SJSA1 (cell line): ENCODE measurements at regions not wholly inside any gene's neighbourhood (a gene's known extent, or its start where the extent isn't known, plus 50 kb on each side); places are given as distances from the start of the nearest gene placed in this dataset.

Experiments used
- DNase-seq, 2 experiments: peaks; one replicate each; pipeline ENCODE4 v3.0.0-alpha.2; 2015 to 2020; ENCODE audit warnings: low spot score in 2 of 2, low read depth in 1 of 2
- H3K27ac ChIP-seq: fragments of 250-450 bp; sonication (Bioruptor Pico); 2 replicates; pipeline ENCODE4 v1.5.1; 2020; ENCODE audit warnings: mild to moderate bottlenecking, moderate library complexity
- H3K27me3 ChIP-seq: fragments of 250-450 bp; sonication (Bioruptor Pico); replicated peaks from 2 replicates; pipeline ENCODE4 v1.5.1; 2020; ENCODE audit warnings: mild to moderate bottlenecking, moderate library complexity
- H3K36me3 ChIP-seq: fragments of 250-450 bp; sonication (Bioruptor Pico); 2 replicates; pipeline ENCODE4 v1.5.1; 2020; ENCODE audit warnings: mild to moderate bottlenecking
- H3K4me1 ChIP-seq: fragments of 250-450 bp; sonication (Bioruptor Pico); replicated peaks from 2 replicates; pipeline ENCODE4 v1.6.1; 2021; ENCODE audit warnings: mild to moderate bottlenecking
- H3K4me3 ChIP-seq: fragments of 250-450 bp; sonication (Bioruptor Pico); 2 replicates; pipeline ENCODE4 v1.5.1; 2020; ENCODE audit warnings: mild to moderate bottlenecking
- H3K9me3 ChIP-seq: fragments of 250-450 bp; sonication (Bioruptor Pico); replicated peaks from 2 replicates; pipeline ENCODE4 v1.5.1; 2020; ENCODE audit warnings: mild to moderate bottlenecking

DNA sequence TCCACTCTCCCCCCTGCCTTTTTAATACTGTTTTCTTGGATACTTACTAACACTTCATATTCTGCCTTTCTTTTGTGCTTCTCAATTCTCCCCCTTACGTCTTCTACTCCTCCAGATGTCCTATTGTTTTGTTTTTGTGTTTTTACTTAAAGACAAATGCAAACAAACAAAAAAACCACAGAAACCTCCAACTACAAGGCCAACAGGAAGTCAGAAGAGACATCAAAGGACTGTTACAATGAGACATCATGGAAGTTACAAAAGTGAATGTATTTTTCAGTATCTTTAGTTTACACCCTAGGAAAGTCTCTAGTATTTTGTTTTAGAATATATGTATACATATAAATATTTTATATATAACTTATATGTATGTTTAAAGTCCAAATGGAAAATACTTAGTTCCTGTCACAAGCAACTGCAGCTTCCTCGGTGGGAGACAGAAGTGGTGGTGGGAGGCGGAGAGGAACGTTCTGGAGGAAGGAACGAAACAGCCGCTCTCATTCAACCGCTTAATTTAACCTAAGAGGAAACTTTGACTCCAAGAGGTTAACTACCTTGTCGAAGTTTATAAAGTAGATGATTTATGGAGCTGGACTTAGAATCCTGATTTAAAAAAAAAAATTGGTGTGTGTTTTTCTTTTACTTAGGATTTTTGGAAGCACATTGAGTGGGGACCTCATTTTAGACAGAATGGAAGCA, 168.9 kb upstream of the PDE10A start:
- Histone ChIP-seq H3K27me3 (no peaks in the 10 kb centered on the region), H3K4me3 (no peak overlapping the region), H3K4me1 (no peaks in the 10 kb centered on the region), H3K9me3 (no peaks in the 10 kb centered on the region), H3K36me3 (no peaks in the 10 kb centered on the region), H3K27ac (no peak overlapping the region)
- peak in 1 of 2 experiments; percentile 33 for DNase-seq

DNA sequence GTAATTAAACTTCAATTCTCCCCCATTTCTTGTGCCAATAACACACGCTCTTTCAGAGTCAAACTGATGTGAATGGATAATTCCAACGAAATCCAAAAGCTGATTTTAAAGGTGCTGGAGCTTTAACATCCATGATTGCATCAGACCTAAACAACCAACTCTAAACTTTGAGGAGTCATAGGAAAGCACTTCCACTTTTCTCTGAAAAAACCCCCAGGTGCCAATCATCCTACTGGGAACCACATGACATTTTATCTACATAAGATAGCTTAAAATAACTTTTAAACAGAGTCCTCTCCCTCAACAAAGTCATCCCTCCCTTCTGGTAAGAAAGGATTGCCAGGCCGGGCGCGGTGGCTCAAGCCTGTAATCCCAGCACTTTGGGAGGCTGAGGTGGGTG, 167.7 kb upstream of the PDE10A start:
- DNase-seq = no peak

DNA sequence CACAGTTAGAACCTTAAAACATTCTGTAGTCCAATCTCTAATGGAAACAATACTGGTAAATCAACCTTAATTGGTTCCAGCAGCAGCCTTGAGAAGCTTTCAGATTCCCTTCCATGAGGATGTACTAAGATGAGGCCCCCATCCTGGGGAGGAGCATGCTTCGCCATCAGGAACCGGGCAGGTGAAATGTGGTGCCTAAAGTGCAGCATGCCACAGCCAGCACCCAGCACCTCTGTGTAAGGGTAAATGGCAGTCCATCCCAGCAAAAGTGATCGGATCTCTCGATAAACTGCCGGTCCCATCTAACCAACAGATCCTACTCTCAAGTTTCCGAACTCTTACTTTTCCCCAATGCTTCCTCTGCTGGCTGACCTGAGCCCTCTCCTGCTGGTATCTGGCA, 166.3 kb upstream of the PDE10A start:
- H3K27ac ChIP-seq = no peak overlapping the region
- no peak overlapping the region for H3K4me3 ChIP-seq
- H3K4me1 ChIP-seq = no peaks in the 10 kb centered on the region
- H3K9me3 ChIP-seq = no peaks in the 10 kb centered on the region
- no peaks in the 10 kb centered on the region for H3K36me3 ChIP-seq
- no peak for DNase-seq
- no peaks in the 10 kb centered on the region for H3K27me3 ChIP-seq

More for the DNA sequence above, 167.7 kb upstream of the PDE10A start:
- no peak overlapping the region for H3K27ac ChIP-seq
- no peak overlapping the region for H3K4me3 ChIP-seq
- H3K36me3 ChIP-seq = no peaks in the 10 kb centered on the region
- H3K4me1 ChIP-seq = no peaks in the 10 kb centered on the region
- H3K9me3 ChIP-seq = no peaks in the 10 kb centered on the region
- no peaks in the 10 kb centered on the region for H3K27me3 ChIP-seq

DNA sequence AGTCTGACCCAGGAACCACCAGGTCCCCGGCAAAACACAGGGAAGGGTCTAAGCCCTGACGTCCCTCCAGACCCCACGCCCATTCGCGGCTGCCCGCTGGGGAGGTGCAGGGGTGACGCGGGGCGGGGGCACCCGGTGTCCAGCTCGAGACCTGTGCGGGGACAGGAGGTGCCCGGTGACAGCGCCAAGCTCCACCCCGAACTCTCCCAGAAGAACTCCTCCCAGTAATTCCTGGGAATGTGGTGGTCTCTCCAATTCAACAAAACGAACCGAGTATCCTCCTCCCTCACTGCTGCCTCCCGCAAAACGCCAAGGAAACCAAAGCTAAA, 164.1 kb upstream of the PDE10A start:
- Histone ChIP-seq H3K27me3 (no peaks in the 10 kb centered on the region), H3K27ac (no peak overlapping the region), H3K4me3 (no peak overlapping the region), H3K9me3 (no peaks in the 10 kb centered on the region), H3K4me1 (no peaks in the 10 kb centered on the region), H3K36me3 (no peaks in the 10 kb centered on the region)
- no peak for DNase-seq

DNA sequence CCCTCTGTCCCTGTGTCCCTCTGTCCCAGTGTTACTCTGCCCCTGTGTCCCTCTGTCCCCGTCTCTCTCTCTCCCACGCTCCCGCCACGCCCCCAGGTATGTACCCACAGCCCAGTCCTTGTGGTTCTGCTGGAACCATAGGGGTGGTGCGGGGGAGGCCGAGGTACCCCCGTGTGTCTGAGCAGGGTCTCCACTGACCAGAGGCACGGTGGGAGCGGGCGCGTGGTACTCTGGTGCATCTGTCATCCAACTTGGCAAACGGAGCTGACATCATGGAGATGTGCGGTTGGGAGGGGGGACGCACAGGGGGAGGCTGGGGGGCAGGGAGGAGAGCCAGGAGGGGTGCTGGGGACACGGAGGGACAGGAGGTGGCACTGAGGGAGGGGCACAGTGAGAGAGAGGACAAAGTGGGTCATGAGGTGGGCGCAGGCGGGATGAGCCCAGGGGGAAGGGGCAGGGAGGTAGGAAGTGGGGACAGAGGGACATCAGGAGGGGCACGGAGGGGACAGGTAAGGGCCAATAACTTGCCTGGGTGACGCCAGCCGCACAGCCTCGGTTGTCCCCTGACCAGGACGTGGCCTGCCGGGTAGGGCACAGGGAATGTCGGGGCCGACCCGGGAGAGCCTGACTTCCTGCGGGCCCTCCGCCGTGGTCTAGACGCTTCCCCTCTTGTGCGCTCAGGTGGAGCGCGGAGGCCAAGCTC, 163.6 kb upstream of the PDE10A start:
- Histone ChIP-seq H3K36me3 (no peaks in the 10 kb centered on the region), H3K4me3 (no peak overlapping the region), H3K27ac (no peak overlapping the region), H3K4me1 (no peaks in the 10 kb centered on the region), H3K9me3 (no peaks in the 10 kb centered on the region), H3K27me3 (no peaks in the 10 kb centered on the region)
- no peak for DNase-seq

DNA sequence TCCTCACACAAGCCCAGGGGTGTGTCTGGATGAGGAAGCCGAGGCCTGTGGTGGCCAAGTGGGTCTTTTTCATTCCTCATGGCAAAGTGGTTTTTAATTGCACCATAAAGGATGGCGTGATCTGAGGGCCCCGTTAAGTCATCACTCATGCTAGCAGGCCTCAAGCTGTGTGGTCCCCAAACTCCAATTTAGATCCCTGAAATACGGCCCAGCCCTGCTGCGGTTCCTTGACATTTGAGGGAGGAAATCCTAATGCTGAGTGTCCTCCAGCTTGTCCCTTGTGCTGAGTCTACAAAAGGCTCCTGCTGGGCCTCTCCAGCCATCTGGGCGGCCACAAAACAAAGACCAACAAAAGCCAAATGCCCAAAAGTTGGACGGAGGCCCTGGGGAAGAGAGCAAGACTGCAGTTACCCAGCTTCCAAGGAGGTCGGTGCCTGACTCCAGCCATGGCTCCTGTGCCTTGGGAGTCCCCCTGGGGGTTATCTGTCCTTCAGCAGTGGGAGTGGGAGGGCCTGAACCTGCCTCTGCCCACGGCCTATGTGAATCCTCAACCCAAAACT, 162.3 kb upstream of the PDE10A start:
- Histone ChIP-seq H3K4me1 (no peaks in the 10 kb centered on the region), H3K27ac (no peak overlapping the region)
- no peak for DNase-seq

DNA sequence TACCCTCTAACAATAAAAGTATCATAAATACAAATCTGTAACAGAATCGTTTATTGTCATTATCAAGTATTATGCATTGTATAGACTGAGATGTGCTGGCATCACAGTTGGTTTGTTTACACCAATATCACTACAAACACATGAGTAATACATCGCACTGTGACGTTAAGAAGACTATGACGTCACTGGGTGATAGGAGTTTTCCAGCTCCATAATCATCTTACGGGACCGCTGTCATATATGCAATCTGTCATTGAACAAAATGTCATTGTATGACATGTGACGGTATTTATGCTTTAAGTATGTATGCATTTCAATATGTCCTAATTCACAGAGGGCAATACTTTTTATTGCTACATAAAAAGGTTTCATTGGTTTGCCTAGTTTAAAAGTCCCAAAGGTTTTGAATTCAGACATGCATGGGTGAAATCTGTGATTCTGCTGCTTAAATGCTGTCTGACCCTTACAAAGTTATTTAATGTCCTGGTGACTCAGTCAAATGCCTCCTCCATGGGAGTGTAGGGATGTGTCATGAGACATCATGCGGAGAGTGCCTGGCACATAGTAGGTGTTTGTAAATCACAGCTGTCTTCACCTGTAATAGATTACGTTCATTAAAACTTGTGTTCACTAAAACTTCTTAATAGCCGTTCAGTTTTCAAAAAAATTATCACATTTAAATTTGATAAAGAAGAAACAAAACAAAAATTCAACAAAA, 160.7 kb upstream of the PDE10A start:
- Histone ChIP-seq H3K27me3 (peaks cover 11% of the 10 kb centered on the region), H3K27ac (no peak overlapping the region), H3K4me1 (no peaks in the 10 kb centered on the region), H3K36me3 (no peaks in the 10 kb centered on the region), H3K4me3 (no peak overlapping the region), H3K9me3 (no peaks in the 10 kb centered on the region)
- DNase-seq = no peak

More for the DNA sequence above, 162.3 kb upstream of the PDE10A start:
- Histone ChIP-seq H3K36me3 (no peaks in the 10 kb centered on the region), H3K9me3 (no peaks in the 10 kb centered on the region), H3K4me3 (no peak overlapping the region), H3K27me3 (0 out of 2 replicates have a peak, but pooled peaks cover 4% of the 10 kb centered on the region)

DNA sequence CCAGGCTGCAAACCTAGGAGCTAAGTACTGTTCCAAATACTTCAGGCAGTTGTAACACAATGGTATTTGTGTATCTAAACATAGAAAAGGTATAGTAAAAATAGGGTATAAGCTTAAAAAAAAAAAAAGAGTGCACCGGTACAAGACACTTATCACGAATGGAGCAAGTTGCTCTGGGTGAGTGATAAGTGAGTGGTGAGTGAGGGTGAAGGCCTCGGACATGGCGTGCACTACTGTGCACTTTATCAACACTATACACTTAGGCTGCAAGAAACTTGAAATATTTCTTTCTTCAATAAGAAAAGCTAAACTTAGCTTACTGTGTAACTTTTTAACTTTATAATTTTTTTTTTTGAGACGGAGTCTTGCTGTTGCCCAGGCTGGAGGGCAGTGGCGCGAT, 159.5 kb upstream of the PDE10A start:
- no peaks in the 10 kb centered on the region for H3K4me1 ChIP-seq
- H3K4me3 ChIP-seq = no peak overlapping the region
- no peak overlapping the region for H3K27ac ChIP-seq
- no peaks in the 10 kb centered on the region for H3K9me3 ChIP-seq
- DNase-seq = no peak
- no peaks in the 10 kb centered on the region for H3K36me3 ChIP-seq
- peaks cover 15% of the 10 kb centered on the region for H3K27me3 ChIP-seq

DNA sequence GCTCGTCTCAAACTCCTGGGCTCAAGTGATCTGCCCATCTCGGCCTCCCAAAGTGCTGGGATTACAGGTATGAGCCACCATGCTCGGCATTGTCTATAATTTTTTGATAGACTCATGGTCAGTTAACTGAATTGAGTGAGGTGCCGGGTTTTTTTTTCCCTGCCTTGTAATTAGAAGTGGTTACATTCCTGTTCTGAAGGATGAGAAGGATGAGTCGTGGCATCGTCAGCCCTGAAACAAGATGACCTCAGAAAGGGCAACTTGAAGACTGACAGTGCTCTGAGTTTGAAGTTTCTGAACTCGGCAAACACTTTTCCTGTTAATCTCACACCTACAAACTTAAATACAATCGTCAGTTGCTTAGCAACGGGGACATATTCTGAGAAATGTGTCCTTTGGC, 158.7 kb upstream of the PDE10A start:
- no peak overlapping the region for H3K4me3 ChIP-seq
- no peaks in the 10 kb centered on the region for H3K36me3 ChIP-seq
- H3K4me1 ChIP-seq = no peaks in the 10 kb centered on the region
- H3K9me3 ChIP-seq = no peaks in the 10 kb centered on the region
- H3K27ac ChIP-seq = no peak overlapping the region
- DNase-seq = no peak
- peaks cover 15% of the 10 kb centered on the region for H3K27me3 ChIP-seq

DNA sequence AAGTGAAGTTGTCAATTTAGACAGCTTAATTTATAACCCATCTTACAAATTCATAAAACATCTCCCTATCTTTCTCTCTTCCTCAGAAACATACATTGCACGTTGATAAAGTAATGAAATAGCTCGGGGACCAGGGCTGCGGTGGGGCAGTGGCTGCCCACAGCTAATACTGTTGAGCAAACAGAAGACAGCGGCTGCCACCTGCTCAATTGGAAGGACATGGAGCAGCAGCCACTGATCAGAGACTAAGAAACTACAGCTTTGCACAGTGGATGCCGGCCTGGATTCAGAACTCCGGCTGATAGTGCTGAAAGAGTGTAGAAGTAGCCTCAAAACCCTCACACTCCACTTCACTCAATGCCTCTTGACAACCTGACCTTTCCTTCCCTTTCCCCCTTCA, 157.9 kb upstream of the PDE10A start:
- no peak for DNase-seq
- Histone ChIP-seq H3K27me3 (peaks cover 15% of the 10 kb centered on the region), H3K36me3 (no peaks in the 10 kb centered on the region), H3K4me1 (no peaks in the 10 kb centered on the region), H3K4me3 (no peak overlapping the region), H3K9me3 (no peaks in the 10 kb centered on the region), H3K27ac (no peak overlapping the region)

DNA sequence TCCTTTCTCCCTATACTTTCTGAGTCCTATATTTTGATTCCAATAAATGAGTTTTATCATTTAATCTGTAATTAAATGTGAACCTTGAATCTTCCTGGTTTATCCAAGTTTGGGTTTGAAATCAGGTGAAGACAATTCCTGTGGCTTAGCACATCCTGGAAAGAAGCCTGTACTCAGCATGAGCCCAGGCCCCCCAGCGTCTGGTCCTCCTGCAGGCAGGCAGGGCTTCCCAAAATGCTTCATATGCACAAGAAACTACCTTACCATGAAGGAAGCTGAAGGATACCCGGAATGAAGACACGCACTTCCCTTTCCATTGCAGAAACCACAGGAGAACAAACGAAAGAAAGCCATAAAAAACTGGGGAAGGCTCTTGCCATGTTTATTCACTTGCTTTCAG, 157.4 kb upstream of the PDE10A start:
- Histone ChIP-seq H3K9me3 (no peaks in the 10 kb centered on the region), H3K4me3 (no peak overlapping the region), H3K27me3 (peaks cover 15% of the 10 kb centered on the region), H3K36me3 (no peaks in the 10 kb centered on the region), H3K27ac (no peak overlapping the region), H3K4me1 (no peaks in the 10 kb centered on the region)
- no peak for DNase-seq

DNA sequence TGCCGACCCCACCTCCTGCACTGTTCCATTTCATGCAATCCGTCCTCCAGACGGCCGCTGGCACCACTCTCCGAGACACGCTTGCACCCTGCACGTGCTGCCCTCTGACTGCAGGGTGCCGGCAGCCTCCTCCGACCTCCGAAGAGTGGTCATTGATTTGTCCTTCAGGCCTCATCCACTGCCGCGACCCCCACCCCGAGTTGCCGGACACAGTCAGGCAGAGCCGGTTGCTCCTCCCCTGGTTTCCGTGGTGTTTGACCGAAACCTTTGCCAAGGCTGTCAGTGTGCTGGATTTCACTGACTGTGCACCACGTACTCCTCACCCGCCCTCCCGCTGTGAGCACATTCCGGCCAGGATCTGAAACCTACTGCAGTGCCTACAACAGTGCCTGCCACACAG, 156.4 kb upstream of the PDE10A start:
- DNase-seq = no peak
- Histone ChIP-seq H3K27ac (no peak overlapping the region), H3K4me1 (no peaks in the 10 kb centered on the region), H3K9me3 (no peaks in the 10 kb centered on the region), H3K4me3 (no peak overlapping the region), H3K36me3 (no peaks in the 10 kb centered on the region), H3K27me3 (peaks cover 15% of the 10 kb centered on the region)

DNA sequence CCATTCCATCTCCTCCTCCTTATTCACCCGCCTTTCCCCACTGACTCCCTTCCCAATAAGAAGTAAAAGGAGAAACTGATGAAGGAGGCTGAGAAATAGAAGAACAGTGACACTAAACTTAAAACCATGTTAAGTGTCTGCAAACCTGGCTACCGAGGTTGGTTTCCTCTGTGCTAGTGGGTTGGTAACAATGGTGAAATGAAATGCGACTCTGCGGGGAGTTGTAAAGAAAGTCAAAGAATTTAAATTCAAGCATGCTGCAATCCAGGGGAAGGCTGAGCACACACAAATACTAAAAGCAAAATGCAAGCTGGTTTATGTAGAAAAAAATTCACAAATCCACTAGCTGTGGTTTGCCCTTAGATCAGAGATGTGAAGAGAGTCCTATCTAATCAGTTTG, 155.2 kb upstream of the PDE10A start:
- peaks cover 15% of the 10 kb centered on the region for H3K27me3 ChIP-seq
- H3K27ac ChIP-seq = no peak overlapping the region
- no peaks in the 10 kb centered on the region for H3K4me1 ChIP-seq
- no peaks in the 10 kb centered on the region for H3K9me3 ChIP-seq
- no peaks in the 10 kb centered on the region for H3K36me3 ChIP-seq
- no peak for DNase-seq
- H3K4me3 ChIP-seq = no peak overlapping the region

DNA sequence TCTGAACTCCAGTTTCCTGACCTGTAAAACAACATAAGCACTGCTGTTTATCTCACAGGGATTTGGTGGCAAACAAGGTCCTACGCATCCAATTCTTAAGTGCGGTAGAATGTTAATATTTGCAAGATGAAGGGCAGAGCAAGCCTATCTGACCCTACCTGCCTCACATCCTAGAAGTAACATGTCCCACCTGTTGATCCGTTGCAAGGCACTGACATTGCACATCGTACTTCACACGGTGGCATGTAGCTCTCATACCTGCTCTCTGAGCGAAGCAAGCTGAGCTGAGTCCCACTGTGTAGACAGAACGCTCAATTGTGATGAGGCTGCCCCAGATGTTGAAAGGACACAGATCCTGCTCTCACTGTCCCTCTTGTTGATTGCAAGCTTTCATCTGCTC, 154.7 kb upstream of the PDE10A start:
- Histone ChIP-seq H3K4me3 (no peak overlapping the region), H3K27me3 (peaks cover 15% of the 10 kb centered on the region), H3K36me3 (no peaks in the 10 kb centered on the region)

More for the DNA sequence above, 154.7 kb upstream of the PDE10A start:
- Histone ChIP-seq H3K9me3 (no peaks in the 10 kb centered on the region), H3K27ac (no peak overlapping the region), H3K4me1 (no peaks in the 10 kb centered on the region)
- DNase-seq = no peak
